Fibroblast of mammary gland (primary cell): ENCODE measurements at regions not wholly inside any gene's neighbourhood (a gene's known extent, or its start where the extent isn't known, plus 50 kb on each side); places are given as distances from the start of the nearest gene placed in this dataset.

Experiments
- DNase-seq: peaks from one replicate; pipeline ENCODE4 v3.0.0-alpha.2; 2010; ENCODE audit warnings: low read depth
- H3K4me3 ChIP-seq: 2 replicates; pipeline ENCODE4 v1.5.1; 2011; ENCODE audit warnings: low read depth, mild to moderate bottlenecking, low read length, moderate library complexity; ENCODE audit not compliant: control insufficient read depth
- TF ChIP-seq, protein P1 (sequence below): conservative IDR thresholded peaks from 2 replicates; pipeline ENCODE4 v1.5.1; 2011; ENCODE audit warnings: low read depth, low read length, inconsistent platforms; ENCODE audit not compliant: control insufficient read depth, insufficient read depth

DNA sequence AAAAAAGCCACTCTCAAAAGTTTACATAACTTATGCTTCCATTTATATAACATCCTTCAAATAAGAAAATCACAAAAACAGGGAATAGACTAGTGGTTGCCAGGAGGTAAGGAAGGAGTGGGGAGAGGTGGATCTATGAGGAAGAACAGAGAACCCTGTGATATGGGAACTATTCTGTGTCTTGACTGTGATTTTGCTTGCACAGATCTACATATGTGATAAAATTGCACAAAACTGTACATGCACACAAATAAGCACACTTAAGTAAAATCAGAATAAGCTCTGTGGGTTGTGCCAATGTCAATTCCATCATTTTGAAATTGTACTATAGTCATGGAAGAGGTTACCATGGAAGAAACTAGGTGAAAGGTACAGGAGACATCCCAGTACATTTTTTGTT is 121.6 kb upstream of the SGCG start:
- DNase-seq: no peak
- TF ChIP-seq, protein P1, sequence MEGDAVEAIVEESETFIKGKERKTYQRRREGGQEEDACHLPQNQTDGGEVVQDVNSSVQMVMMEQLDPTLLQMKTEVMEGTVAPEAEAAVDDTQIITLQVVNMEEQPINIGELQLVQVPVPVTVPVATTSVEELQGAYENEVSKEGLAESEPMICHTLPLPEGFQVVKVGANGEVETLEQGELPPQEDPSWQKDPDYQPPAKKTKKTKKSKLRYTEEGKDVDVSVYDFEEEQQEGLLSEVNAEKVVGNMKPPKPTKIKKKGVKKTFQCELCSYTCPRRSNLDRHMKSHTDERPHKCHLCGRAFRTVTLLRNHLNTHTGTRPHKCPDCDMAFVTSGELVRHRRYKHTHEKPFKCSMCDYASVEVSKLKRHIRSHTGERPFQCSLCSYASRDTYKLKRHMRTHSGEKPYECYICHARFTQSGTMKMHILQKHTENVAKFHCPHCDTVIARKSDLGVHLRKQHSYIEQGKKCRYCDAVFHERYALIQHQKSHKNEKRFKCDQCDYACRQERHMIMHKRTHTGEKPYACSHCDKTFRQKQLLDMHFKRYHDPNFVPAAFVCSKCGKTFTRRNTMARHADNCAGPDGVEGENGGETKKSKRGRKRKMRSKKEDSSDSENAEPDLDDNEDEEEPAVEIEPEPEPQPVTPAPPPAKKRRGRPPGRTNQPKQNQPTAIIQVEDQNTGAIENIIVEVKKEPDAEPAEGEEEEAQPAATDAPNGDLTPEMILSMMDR: no peak
- H3K4me3 ChIP-seq: no peak overlapping the region

DNA sequence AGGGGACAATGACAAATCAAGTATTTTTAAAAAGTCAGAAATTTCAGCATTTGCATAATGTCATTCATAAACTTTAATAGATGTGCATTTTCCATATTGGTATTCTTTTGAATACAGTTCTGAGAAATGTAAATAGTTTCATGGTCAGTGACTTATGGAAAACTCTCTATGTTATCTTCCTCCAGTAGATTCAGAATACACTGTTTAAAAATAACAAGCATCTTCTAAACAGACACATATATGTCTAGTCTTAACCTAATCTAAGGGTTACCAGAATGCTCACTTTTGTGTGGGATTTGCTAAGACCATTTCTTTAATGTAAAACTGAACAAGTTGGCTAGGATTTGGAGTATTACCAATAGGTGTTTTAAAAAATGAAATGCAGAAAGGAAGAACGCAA is 119.8 kb upstream of the SGCG start:
- TF ChIP-seq, protein P1: no peak
- DNase-seq: no peak

DNA sequence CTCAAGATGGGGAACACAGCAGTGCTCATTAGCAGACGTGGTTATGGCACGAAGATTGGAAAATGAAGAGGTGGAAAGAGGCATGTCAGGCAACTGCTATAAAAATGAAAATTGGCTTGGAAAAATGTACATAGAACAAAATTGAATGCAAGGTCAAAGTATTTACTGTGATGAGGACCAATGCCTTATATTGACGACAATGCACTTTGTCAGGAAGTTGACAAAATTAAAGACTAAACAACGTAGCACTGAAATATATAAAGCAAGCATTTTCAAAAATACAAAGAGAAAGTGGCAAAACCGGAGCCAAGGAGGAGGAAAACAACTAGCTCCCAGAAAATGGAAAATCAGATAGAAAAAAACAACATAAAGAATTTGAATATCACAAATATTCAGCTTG is 113.7 kb upstream of the SGCG start:
- no peak for DNase-seq
- H3K4me3 ChIP-seq: no peak overlapping the region
- TF ChIP-seq, protein P1: no peak

More for the DNA sequence above, 119.8 kb upstream of the SGCG start:
- no peak overlapping the region for H3K4me3 ChIP-seq

DNA sequence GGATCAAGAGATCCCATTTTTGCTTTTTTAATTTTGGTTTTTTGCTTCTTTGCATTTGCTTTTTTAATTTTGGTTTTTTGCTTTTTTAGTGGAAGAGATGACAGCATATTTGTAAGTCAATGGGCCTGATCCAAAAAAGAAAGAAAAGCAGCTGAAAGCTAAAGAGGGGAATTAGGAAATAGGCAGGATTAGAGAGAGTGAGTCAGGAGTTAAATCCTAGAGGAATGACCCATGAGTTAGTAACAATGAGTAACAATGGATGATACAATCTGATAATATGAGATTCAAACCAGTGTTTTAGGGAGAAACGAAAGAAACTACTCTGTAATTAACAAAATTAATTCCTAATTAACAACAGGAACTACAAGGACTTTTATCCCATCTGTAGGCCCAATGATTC is 111.2 kb upstream of the SGCG start:
- DNase-seq: peak; percentile 90
- TF ChIP-seq, protein P1: no peak
- no peak overlapping the region for H3K4me3 ChIP-seq

DNA sequence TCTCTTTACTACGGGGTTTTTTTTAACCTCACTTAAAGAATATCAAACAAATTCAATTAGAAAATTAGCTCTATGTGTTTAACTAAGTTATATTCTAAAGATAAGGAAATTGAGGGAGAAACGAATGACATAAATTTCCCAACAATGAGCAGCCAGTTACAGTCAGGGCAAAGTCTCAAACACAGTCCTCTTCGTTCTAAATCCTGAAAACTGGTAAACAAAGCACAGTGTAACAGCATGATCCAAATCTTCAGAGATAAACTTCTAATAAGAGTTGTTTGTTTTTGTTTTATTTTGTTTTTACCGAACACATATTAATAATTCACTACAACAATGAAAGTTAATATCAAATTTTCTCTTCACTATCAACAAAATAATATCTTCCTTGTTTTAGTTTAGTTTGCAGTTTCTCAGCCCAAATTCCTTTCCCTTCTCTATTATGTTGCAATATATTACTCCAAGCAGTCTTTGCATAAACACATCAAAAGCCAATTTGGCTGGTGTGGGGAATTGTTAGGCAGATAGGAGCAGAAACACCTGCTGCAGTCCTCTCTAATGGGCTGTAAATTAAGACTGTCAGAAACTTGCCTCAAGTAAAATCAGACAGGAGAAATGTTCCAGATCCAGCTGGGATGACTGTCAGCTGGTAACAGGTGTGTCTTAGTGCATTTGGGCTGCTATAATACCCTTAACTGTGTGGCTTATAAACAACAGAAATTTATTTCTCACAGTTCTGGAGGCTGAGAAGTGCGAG is 106.5 kb upstream of the SGCG start:
- H3K4me3 ChIP-seq: no peak overlapping the region
- TF ChIP-seq, protein P1: no peak
- DNase-seq: no peak

DNA sequence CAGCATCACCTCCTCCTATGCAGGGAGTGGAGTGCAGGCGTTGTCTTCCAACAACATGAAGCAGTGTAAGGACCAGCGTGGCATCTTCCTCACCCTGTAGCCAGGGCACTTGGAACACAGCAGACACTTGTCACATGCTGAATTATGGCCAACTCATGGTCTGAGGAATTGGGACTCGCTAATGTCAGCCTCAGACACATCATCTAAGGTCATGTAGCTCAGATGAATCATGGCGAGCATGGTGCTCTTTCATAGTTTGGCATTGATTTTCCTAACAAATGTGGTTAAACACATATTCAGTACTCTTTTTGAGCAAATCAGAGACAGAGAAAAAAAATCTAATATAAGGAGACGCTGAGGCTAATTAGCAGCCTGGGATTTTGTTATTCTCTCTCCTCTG is 99.6 kb upstream of the SGCG start:
- TF ChIP-seq, protein P1: no peak
- no peak overlapping the region for H3K4me3 ChIP-seq
- peak; percentile 48 for DNase-seq
